GM08714 (cell line): ENCODE measurements at regions not wholly inside any gene's neighbourhood (a gene's known extent, or its start where the extent isn't known, plus 50 kb on each side); places are given as distances from the start of the nearest gene placed in this dataset.

Experiments used
- H3K4me3 ChIP-seq: fragments of 200-500 bp; sonication (Bioruptor generic); 2 replicates; pipeline ENCODE4 v1.5.1; 2014; ENCODE audit warnings: mild to moderate bottlenecking, low read length, inconsistent platforms
- ZNF274 ChIP-seq: IDR thresholded peaks from 2 replicates; pipeline ENCODE4 v1.6.1; 2012; ENCODE audit warnings: mild to moderate bottlenecking, low read depth, low read length

DNA sequence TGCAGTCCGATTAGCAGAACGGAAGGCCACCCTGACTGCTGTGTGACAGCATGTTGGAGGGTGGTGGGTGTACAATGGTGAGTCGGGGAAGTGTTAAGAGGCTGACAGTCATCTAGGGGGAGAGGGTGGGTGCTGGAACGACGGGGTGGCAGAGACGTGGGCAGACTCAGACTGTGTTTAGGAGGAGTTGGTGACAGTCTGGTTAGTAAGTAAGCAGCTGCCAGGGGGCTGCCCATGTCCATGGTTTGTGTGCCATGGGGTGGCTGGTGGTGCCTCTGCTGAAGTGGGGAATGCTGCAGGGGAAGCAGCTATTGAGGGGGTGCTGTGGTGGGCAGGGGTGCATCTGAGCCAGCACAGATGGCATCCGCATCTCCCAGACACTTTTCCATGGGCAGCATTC lies 51.3 kb upstream of the BOD1 start:
- H3K4me3 ChIP-seq: no peak overlapping the region
- no peak for TF ChIP-seq ZNF274

DNA sequence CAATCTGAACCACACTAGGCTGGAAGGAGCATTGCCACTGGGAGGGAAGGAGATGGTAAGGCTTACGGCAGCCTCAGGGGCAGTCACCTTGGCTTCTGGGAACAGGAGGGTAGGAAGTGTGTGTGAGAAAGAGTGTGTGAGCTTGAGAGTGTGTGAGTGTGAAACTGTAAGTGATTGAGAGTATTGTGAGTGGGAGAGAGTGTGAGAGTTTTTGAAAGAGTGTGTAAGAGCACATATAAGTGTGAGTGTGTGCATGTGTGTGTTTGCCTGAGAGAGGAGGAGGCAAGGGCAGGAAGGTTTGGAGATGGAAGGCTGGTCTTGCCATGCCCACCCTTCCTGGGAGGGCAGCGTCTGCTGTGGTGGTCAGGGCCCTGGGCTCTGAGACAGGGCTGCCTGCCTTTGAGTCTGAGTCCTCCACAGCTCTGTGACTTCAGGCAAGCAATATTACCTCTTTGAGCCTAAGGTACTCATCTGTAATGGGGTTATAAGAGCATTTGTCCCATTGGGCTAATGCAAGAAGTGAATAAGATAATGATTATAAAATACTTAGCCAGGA lies 51.9 kb upstream of the BOD1 start:
- no peak overlapping the region for H3K4me3 ChIP-seq
- TF ChIP-seq ZNF274: no peak

DNA sequence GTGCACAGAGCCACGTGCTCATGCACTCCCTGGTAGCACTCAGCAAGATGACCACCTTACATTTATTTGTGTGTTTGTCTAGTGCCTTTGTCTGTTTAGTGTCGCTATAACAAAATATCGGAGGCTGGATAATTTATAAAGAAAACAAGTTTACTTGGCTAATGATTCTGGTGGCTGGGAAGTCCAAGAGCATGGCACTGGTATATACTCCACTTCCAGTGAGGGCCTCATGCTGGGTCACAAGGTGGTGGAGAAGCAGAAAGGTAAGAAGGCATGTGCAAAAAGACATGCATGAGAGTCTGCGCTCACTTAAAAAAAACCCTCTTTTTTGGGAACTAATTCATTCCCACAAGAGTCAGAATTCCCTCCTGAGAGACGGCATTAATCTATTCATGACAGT lies 52.5 kb upstream of the BOD1 start:
- TF ChIP-seq ZNF274: no peak

DNA sequence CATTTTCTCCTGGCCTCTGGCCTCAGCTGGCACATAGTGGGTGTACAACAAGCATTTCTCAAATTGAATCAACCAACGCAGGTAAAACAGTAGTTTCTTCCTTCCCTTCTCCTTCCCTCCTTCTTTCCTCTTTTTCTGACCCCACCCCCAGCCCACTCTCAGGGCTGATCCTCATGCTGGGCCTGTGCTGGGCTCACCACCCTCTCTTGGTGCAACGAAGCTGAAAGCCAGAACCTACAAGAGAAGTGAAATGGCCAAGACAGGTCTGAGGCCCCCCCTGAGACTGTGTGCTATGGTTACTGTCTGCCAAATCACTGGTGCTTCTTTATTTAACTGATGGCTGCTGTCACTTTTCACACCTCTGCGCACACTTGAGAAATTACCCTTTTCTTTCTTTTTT lies 53.0 kb upstream of the BOD1 start:
- no peak overlapping the region for H3K4me3 ChIP-seq
- TF ChIP-seq ZNF274: no peak

More for the DNA sequence above, 52.5 kb upstream of the BOD1 start:
- no peak overlapping the region for H3K4me3 ChIP-seq

DNA sequence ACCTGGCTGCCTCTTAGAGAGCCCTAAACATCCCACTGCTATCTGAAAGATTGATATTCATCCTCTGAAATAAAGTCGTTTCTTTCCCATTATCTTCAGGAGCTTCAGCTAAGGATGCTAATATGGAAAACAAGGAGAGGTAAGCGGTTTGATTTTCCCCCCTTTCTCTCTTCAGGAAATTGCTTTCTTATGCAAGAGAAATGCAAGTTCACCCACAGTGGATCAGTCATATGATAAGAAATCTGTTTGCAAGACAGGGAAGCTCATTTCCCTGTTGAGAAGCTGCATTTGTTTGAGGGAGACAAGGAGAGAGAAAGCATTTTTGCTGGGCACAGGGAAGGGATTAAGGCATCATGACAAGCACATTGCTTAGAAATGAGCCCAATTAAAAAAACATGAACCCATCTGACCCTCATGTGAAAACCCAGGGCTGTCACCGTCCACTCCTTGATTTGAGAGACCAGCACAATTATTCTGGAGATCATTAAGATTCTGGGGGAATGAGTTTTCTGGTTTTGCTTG lies 53.7 kb upstream of the BOD1 start:
- no peak overlapping the region for H3K4me3 ChIP-seq
- no peak for TF ChIP-seq ZNF274

DNA sequence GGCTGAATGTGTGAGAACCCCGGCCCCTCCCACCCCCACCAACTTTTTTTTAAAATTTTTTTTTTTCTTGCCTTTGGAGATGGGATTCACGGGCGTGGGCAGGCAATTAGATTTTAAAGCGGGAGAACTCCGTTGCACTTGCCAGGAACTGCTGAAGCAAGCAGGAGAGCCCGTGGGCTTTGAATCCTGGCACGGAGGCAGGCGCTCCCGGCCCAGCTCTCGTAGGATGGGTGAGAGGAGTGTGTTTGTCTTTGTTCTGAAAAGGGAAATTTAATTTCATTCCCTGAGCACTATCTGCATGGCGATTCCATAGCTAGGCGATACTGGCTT lies 54.3 kb upstream of the BOD1 start:
- TF ChIP-seq ZNF274: no peak
- no peak overlapping the region for H3K4me3 ChIP-seq

DNA sequence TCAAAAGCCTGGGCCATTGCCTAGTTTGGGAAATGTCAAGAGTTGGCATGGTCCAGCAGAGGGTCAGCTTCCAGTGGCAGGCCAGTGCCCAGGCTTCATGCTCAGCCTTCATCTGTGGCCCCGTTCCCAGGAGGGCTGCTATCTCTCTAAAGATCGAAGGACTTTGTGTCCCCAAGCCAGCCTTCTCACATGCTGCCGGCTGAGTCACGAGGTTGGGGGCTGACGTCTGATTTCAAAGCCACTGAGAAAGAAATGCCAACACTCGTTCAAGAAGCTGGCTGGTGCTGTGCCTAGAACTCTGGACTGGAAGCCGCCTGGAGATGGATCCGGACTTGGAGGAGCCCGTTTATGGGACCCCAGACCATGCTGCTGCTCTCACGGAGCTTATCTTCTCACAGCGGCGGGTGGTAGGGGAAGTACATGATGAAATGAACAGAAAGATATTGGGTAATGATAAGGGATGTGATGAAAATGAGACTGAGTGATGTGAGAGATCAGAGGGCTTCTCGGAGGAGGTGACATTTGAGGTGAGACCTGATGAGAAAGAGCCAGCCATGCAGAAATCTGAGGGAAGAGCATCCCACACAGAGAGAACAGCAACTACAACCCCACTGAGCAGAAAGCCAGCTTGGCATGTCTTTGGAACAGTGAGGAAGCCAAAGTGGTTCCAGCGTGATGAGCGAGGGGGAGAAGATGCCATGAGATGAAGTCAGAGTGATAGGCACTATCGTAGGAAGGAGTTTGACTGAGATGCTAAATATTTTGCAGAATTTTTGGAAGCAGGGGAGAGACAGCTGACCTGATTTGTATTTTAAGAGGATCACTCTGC lies 54.9 kb upstream of the BOD1 start:
- TF ChIP-seq ZNF274: no peak
- H3K4me3 ChIP-seq: no peak overlapping the region

DNA sequence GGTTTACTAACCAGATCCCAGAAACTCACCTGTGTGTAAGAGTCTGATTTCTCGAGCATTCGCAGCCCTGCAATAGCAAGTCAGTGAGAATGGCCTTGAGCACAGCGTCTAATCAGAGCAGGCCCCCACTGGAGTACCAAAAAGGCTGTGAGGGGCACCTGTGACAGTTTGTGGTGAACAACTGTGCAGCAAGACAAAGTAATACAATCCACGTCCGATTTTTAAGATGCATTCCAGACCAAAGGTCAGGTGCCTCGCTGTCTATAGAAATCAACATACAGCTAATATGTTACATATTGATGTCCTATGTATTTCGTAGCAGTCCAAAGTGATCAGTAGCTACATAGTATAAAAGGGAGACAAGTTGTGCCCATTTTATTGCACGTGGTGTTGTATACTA lies 55.7 kb upstream of the BOD1 start:
- no peak for TF ChIP-seq ZNF274
- H3K4me3 ChIP-seq: no peak overlapping the region

DNA sequence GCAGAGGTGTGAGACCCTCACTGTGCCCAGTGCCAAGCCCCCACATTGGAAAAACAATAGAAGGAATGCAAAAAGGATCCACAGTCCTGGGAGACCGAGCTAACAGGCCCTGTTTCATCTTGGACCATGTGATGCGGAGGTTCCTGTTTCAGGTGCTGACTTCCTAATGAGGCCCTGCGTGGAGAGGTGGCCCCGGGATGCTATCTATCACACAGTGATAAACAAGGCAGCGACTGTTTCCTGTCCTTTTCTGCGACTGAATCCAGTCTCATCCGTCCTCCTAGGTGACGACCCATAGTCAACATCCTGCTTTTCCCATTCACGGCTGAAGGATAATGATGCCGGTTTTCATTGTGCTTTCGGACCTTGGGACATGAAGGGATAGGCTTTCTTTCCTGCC lies 56.4 kb upstream of the BOD1 start:
- H3K4me3 ChIP-seq: no peak overlapping the region
- TF ChIP-seq ZNF274: no peak

DNA sequence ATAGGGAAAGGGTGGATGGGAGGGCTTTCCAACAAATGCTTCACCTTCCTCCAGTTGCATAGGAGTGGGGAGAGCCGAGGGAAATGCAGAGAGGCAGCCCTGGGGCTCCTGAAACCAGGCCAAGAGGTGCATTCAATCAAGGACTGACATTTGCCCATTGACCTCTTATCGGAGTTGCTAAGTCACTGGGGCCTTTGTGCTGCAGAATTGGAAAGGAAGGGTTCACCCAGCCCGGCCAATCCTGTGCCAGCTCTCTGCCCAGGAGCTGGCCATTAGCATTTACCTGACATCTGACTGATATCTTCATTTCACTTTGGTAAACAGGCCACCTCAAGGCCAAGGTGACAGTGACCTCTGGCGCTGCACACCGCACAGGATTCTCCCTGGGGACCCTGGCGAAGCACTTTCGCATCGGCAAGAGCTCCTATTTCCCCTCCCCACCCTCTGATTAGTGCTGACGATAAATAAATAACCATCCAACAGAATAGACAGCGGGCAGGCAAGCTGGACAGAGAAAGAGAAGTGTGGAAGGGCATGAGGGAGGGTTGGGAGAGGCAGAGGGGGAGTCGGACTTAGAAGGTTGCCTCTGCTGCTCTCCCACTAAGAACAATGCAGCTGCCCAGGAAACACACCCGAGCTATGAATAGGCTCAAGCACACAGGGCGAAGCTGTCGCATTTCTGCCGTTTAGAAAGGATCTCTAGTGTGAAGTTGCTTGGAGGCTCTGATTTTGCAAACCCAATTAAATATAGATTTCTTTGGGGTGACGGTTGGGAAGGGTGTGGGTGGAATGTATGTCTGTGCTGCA lies 57.0 kb upstream of the BOD1 start:
- H3K4me3 ChIP-seq: no peak overlapping the region
- TF ChIP-seq ZNF274: no peak

DNA sequence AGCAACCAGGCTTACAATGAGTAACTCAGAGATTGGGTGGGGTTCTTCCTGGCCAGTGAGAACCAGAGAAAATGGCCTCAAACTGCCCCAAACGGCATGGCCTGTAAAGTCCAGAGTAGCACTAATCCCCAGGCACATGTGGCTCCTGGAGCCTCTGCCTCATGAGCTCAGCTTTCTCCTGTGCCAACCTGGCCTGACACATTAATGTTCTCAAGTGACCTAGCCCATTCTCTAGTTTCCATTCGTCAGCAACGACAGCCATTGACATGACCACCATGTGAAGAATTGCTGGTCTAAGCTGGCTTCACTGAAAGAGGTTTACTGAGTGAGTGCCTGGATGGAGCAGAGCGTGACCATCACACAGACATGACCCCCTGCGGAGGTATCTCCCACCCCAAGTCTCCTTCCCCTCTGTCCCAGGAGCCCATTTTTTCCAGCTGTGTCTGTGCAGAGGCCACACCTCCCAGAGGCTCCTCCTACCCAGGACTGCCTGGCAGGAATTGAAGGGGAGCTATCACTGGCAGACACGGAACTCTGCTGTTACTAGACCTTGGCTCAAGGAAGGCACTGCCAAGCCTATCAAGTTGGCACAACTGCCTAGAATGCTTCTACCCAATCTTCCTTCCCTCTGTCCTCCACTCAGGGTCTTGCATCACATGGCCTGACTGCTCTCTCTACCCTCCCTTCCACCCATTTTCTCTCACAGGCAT lies 59.0 kb upstream of the BOD1 start:
- no peak for TF ChIP-seq ZNF274
- no peak overlapping the region for H3K4me3 ChIP-seq

DNA sequence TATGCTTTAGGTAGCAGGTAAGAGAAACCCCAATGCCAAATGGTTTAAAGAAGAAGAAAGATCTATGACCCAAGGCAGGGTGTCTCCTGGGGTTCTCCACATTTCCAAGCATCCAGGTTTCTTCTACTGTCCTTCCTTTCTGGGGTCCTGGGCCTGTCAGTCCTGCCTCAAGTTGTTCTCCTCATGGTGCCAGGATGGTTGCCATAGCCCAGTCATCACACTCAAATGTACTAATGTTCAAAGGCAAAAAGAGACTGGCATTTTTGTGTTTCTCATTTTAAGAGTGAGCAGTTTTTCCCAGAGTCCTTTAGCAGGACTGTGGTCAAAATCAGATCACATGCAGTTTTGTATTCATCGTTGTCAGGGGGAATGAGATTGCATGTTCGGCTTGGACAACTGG lies 59.9 kb upstream of the BOD1 start:
- H3K4me3 ChIP-seq: no peak overlapping the region
- no peak for TF ChIP-seq ZNF274

DNA sequence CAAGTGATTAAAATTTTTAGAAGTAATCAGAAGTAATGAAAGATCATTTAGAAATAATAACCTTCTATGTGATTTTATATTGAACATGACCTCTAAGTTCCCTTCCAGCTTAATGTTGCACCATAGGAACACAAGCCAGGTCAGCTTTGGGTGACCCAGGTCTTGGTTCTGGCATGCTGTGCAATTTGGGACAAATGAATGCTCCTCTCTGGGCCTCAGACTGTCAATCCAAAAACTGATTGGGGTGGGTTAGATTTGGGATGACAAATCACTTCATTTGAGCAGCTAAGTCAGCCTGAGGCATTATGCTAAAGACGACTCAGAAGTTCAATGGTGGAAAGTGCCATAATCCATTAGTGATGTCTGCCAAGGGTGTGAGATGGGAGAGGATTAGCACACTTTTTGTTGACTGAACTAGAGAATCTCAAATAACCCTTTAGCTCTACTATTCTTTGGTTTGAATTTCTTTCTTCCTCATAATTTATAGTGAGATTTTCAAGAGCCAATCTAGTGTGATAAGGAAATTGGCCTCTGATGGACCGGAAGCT lies 60.7 kb upstream of the BOD1 start:
- no peak for TF ChIP-seq ZNF274
- H3K4me3 ChIP-seq: no peak overlapping the region
